ENCODE measurements at regions not wholly inside any gene's neighbourhood (a gene's known extent, or its start where the extent isn't known, plus 50 kb on each side); places are given as distances from the start of the nearest gene placed in this dataset.

DNA sequence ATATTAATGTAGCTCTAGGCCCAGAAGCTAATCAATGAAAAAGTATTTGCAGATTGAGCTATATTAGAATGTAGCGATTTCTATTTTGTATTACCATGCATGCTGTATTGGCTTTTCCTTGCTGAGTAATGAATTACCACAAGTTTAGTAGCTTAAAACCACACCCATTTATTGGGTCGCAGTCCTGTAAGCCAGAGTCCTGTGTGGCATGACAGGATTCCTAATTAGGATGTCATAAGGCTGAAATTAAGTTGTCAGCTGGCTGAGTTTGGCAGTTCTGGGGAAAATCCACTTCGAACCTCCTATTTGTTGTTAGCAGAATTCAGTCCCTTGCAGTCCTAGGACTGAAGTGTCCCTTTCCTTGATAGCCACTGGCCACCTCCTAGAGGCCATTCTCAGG is 50.3 kb upstream of the HHIP start:
- POLR2A ChIA-PET = no interaction called here
- no peak for DNase-seq (ENCODE audit: extremely low spot score)
- TF ChIP-seq ARNT (IDR thresholded peaks at IDR 0.05) = no peak
- TF ChIP-seq SUZ12 (IDR thresholded peaks at IDR 0.05) = no peak
- no peak for TF ChIP-seq FOXK2 (IDR thresholded peaks at IDR 0.05)
- TF ChIP-seq FOXM1 (IDR thresholded peaks at IDR 0.05; ENCODE audit: borderline replicate concordance) = no peak
- CTCF ChIA-PET = no interaction called here

All from HEK293T (cell line).